ENCODE measurements at regions not wholly inside any gene's neighbourhood (a gene's known extent, or its start where the extent isn't known, plus 50 kb on each side); places are given as distances from the start of the nearest gene placed in this dataset.

DNA sequence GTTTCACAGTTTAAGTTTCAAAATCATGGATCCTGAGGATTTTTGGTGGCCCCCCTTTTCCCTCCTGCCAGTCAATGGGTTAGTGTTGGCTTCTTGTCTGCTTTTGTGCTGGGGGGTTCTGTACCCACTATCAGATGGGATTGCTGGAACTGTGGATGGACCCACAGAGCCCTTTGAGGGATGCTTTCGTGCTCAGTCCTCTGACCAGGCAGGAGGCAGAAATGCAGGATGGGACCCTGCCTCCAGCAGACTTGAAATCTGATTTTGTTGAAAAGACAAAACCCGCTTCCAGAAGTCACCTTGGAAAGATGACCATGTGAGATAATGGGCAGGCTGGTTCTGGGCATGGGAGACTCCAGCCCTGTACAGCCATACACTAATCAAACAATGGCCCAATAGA is 408.9 kb downstream of the ZNF536 start:
- in situ Hi-C loops (cut with HindIII; ENCODE audit: low pct_ligation_motif_present, low sequenced_read_pairs) = no loop called here
- TF ChIP-seq, protein P1, sequence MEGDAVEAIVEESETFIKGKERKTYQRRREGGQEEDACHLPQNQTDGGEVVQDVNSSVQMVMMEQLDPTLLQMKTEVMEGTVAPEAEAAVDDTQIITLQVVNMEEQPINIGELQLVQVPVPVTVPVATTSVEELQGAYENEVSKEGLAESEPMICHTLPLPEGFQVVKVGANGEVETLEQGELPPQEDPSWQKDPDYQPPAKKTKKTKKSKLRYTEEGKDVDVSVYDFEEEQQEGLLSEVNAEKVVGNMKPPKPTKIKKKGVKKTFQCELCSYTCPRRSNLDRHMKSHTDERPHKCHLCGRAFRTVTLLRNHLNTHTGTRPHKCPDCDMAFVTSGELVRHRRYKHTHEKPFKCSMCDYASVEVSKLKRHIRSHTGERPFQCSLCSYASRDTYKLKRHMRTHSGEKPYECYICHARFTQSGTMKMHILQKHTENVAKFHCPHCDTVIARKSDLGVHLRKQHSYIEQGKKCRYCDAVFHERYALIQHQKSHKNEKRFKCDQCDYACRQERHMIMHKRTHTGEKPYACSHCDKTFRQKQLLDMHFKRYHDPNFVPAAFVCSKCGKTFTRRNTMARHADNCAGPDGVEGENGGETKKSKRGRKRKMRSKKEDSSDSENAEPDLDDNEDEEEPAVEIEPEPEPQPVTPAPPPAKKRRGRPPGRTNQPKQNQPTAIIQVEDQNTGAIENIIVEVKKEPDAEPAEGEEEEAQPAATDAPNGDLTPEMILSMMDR (IDR thresholded peaks at IDR 0.05; ENCODE audit: low read depth, low read length, missing control alignments) = no peak
- no peak for DNase-seq
- H3K27ac ChIP-seq = no peak overlapping the region
- no peaks in the 10 kb centered on the region for H3K27me3 ChIP-seq (replicated peaks)
- H3K4me3 ChIP-seq (ENCODE audit: low read depth, low read length) = no peak overlapping the region
- H3K36me3 ChIP-seq (replicated peaks) = no peaks in the 10 kb centered on the region

DNA sequence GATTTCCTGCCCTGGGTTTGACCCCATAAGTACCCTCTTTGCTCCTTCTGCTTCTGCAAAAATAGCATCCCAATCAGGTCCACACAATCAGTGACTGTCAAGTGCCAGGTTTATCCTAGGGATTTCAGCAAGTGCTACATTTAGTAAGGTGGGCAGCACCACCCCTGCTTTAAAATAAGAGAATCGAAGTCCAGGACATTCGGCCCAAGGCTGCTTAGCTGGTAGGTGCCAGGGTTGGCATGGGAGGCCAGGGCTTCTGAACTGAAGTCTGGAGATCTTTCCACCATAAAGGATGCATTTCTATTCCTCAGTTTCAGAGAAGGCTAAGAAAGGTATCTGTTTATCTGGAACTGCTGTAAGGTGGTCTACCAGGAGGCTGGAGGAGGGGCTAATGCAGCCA is 408.3 kb downstream of the ZNF536 start:
- TF ChIP-seq, protein P1 (IDR thresholded peaks at IDR 0.05; ENCODE audit: low read depth, low read length, missing control alignments) = no peak
- Histone ChIP-seq H3K36me3 (replicated peaks) (no peaks in the 10 kb centered on the region), H3K27ac (no peak overlapping the region), H3K27me3 (replicated peaks) (no peaks in the 10 kb centered on the region), H3K4me3 (ENCODE audit: low read depth, low read length) (no peak overlapping the region)
- DNase-seq = no peak
- in situ Hi-C loops (cut with HindIII; ENCODE audit: low pct_ligation_motif_present, low sequenced_read_pairs) = no loop called here

DNA sequence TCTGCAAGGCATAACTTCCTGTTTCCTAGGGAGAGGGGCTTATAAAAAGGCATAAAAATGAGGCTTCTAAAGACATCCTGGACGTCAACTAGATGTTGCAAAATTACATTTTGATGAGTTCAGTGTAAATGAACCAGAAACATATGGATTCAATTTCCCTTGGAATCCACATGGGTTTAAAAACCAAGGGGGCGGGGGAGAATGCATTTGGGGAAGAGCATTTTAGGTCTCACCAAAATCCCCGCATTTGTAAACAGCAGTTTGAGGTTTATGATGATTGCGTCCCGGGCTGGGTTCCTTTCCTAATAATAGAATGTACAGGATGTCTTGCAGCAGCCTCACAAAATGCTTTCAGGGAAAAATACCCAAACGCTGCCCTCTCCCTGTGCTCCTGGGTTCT is 407.8 kb downstream of the ZNF536 start:
- in situ Hi-C loops (cut with HindIII; ENCODE audit: low pct_ligation_motif_present, low sequenced_read_pairs) = no loop called here
- TF ChIP-seq, protein P1 (IDR thresholded peaks at IDR 0.05; ENCODE audit: low read depth, low read length, missing control alignments) = no peak
- no peak overlapping the region for H3K27ac ChIP-seq
- H3K27me3 ChIP-seq (replicated peaks) = no peaks in the 10 kb centered on the region
- DNase-seq = no peak
- H3K36me3 ChIP-seq (replicated peaks) = no peaks in the 10 kb centered on the region
- H3K4me3 ChIP-seq (ENCODE audit: low read depth, low read length) = no peak overlapping the region

DNA sequence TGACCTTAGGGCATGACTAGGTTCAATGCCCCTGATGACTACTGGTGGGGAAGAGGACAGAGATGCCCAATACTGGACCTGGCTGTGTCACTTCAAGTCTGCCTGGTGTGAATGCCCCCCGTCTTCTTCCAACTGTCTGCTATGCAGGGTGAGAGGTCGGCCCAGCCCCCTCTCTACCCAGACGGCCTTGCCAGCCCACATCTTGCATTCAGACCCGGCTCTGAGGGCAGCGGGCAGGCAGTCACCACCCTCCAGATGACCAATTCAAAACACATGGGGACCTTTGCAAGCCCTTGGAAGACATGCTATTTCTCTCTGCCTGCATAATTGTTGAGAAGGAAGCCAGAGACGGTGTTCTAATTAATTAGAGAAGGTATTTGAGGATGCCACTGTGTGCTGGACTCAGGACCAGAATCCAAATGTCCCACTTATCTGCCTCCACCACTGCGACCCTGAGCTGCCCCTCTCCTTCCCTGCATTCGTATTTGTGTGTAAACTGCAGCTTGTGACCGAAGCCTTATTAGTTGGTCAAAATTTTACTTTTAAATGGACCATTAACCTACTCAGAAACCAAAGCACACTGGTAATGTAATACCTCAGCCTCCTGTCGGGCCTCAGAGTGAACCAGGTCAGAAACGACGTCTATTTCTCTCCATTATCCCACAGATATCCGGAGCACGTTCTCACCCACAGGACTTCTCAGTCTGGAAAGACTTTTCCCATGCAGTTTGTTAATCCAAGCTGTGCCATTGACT is 407.0 kb downstream of the ZNF536 start:
- in situ Hi-C loops (cut with HindIII; ENCODE audit: low pct_ligation_motif_present, low sequenced_read_pairs) = no loop called here
- Histone ChIP-seq H3K27ac (no peak overlapping the region), H3K27me3 (replicated peaks) (no peaks in the 10 kb centered on the region), H3K36me3 (replicated peaks) (no peaks in the 10 kb centered on the region), H3K4me3 (ENCODE audit: low read depth, low read length) (no peak overlapping the region)
- no peak for DNase-seq
- TF ChIP-seq, protein P1 (IDR thresholded peaks at IDR 0.05; ENCODE audit: low read depth, low read length, missing control alignments) = no peak

DNA sequence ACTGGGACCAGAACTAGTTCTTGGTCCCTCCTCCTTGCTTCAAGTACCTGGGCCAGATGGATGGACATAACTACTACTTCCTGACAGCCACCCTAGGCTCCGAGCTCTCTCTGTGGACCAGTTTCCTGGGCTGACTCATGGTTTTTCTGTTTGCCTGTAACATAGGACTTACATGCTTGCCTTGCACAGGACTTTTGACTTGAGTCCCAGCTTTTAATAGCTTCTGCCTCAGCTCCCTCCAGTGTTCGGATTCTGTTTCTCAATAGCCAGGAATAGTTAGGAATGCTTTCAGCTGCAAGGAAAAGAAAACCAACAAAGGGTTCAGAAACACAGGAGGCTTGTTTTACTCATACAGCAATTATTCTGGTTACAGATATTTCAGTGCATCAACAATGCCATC is 405.9 kb downstream of the ZNF536 start:
- TF ChIP-seq, protein P1 (IDR thresholded peaks at IDR 0.05; ENCODE audit: low read depth, low read length, missing control alignments) = no peak
- Histone ChIP-seq H3K4me3 (ENCODE audit: low read depth, low read length) (no peak overlapping the region), H3K36me3 (replicated peaks) (no peaks in the 10 kb centered on the region), H3K27ac (no peak overlapping the region), H3K27me3 (replicated peaks) (no peaks in the 10 kb centered on the region)
- DNase-seq = no peak
- in situ Hi-C loops (cut with HindIII; ENCODE audit: low pct_ligation_motif_present, low sequenced_read_pairs) = no loop called here

DNA sequence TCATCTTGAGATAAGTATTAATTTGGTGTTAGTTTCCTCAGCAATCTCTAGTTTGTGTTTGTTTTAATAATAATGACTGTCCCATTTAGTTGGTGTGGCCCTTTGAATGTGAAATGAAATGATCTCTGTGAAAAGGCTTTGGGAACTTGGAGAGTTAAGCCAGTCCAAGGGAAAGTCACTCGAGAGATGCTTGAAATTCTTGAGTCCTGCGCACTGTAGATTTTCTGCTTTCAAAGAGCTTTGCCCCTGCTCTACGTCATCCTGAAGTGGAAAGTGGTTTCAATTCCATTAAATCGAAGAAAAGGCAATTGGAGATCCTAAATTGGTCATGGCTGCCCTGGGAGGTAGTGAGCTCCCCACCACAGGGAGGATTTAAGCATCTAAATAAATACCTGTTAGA is 403.8 kb downstream of the ZNF536 start:
- H3K27me3 ChIP-seq (replicated peaks) = no peaks in the 10 kb centered on the region
- H3K36me3 ChIP-seq (replicated peaks) = no peaks in the 10 kb centered on the region
- TF ChIP-seq, protein P1 (IDR thresholded peaks at IDR 0.05; ENCODE audit: low read depth, low read length, missing control alignments) = no peak
- no peak overlapping the region for H3K27ac ChIP-seq
- in situ Hi-C loops (cut with HindIII; ENCODE audit: low pct_ligation_motif_present, low sequenced_read_pairs) = no loop called here
- H3K4me3 ChIP-seq (ENCODE audit: low read depth, low read length) = no peak overlapping the region
- DNase-seq = no peak

Data from brain microvascular endothelial cell (primary cell).